ENCODE measurements at regions not wholly inside any gene's neighbourhood (a gene's known extent, or its start where the extent isn't known, plus 50 kb on each side); places are given as distances from the start of the nearest gene placed in this dataset.

- TF ChIP-seq CTCF (IDR thresholded peaks at IDR 0.05) (no peak), POLR2A (IDR thresholded peaks at IDR 0.05) (no peak)
Observed at GRCh38 chr17:15019158-15019557, 246.0 kb downstream of the PMP22 start.
